Hepatocyte (in vitro differentiated cells): ENCODE measurements at regions not wholly inside any gene's neighbourhood (a gene's known extent, or its start where the extent isn't known, plus 50 kb on each side); places are given as distances from the start of the nearest gene placed in this dataset.

Source experiments
- EZH2 ChIP-seq: fragments of 200-600 bp; sonication (generic); IDR thresholded peaks from 2 replicates; pipeline ENCODE4 v1.6.1; 2016; ENCODE audit warnings: antibody characterized with exemption, mild to moderate bottlenecking, borderline replicate concordance
- EZH2phosphoT487 ChIP-seq: fragments of 200-600 bp; sonication (generic); IDR thresholded peaks from one replicate; pipeline ENCODE4 v1.6.1; 2018; ENCODE audit warnings: antibody characterized with exemption, mild to moderate bottlenecking, low read depth, moderate library complexity; ENCODE audit not compliant: unreplicated experiment, severe bottlenecking
- TF ChIP-seq, protein P1 (sequence below): fragments of 200-600 bp; sonication (generic); IDR thresholded peaks from 2 replicates; pipeline ENCODE4 v1.5.1; 2016; ENCODE audit warnings: antibody characterized with exemption, mild to moderate bottlenecking; ENCODE audit not compliant: poor library complexity

GRCh38 chr11:122310766-122311165, 194.8 kb upstream of the BLID start:
- no peak for TF ChIP-seq EZH2phosphoT487
- TF ChIP-seq, protein P1, sequence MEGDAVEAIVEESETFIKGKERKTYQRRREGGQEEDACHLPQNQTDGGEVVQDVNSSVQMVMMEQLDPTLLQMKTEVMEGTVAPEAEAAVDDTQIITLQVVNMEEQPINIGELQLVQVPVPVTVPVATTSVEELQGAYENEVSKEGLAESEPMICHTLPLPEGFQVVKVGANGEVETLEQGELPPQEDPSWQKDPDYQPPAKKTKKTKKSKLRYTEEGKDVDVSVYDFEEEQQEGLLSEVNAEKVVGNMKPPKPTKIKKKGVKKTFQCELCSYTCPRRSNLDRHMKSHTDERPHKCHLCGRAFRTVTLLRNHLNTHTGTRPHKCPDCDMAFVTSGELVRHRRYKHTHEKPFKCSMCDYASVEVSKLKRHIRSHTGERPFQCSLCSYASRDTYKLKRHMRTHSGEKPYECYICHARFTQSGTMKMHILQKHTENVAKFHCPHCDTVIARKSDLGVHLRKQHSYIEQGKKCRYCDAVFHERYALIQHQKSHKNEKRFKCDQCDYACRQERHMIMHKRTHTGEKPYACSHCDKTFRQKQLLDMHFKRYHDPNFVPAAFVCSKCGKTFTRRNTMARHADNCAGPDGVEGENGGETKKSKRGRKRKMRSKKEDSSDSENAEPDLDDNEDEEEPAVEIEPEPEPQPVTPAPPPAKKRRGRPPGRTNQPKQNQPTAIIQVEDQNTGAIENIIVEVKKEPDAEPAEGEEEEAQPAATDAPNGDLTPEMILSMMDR = no peak
- no peak for TF ChIP-seq EZH2
